SU-DHL-6 (cell line): ENCODE measurements at regions not wholly inside any gene's neighbourhood (a gene's known extent, or its start where the extent isn't known, plus 50 kb on each side); places are given as distances from the start of the nearest gene placed in this dataset.

Experiments used
- CTCF ChIP-seq: fragments of 200-600 bp; sonication (generic); IDR thresholded peaks from one replicate; pipeline ENCODE4 v1.5.1; 2017; ENCODE audit warnings: antibody characterized with exemption, mild to moderate bottlenecking, low read length, moderate library complexity; ENCODE audit not compliant: insufficient read depth, poor library complexity, severe bottlenecking
- EZH2phosphoT487 ChIP-seq: fragments of 200-600 bp; sonication (generic), shearing (Covaris generic); conservative IDR thresholded peaks from 2 replicates; pipeline ENCODE4 v1.6.1; 2018; ENCODE audit warnings: mild to moderate bottlenecking, antibody characterized with exemption, low read length, moderate library complexity, mixed read lengths

GRCh38 chr18:997499-997898 is 92.8 kb downstream of the ADCYAP1 start:
- no peak for TF ChIP-seq CTCF
- no peak for TF ChIP-seq EZH2phosphoT487
